ENCODE measurements at regions not wholly inside any gene's neighbourhood (a gene's known extent, or its start where the extent isn't known, plus 50 kb on each side); places are given as distances from the start of the nearest gene placed in this dataset.

- TF ChIP-seq CTCF (IDR thresholded peaks at IDR 0.05; ENCODE audit: low read depth, low read length) = no peak
- DNase-seq (ENCODE audit: low read depth, low spot score) = peak; percentile 33
- in situ Hi-C loops (cut with HindIII; ENCODE audit: low sequenced_read_pairs) = no loop called here
Observed at GRCh38 chr1:192713921-192714320, 78.0 kb downstream of the RGS13 start.

GRCh38 chr1:192724670-192725069 is 84.2 kb upstream of the RGS2 start:
- H3K4me3 ChIP-seq (ENCODE audit: low read depth, low read length) = no peak overlapping the region
- TF ChIP-seq CTCF (IDR thresholded peaks at IDR 0.05; ENCODE audit: low read depth, low read length) = no peak
- peak; percentile 72 for DNase-seq (ENCODE audit: low read depth, low spot score)
- in situ Hi-C loops (cut with HindIII; ENCODE audit: low sequenced_read_pairs) = no loop called here

More at GRCh38 chr1:192713921-192714320, 78.0 kb downstream of the RGS13 start:
- H3K4me3 ChIP-seq (ENCODE audit: low read depth, low read length) = no peak overlapping the region

GRCh38 chr1:192726820-192727504 is 81.9 kb upstream of the RGS2 start:
- DNase-seq (ENCODE audit: low read depth, low spot score) = no peak

GRCh38 chr1:192729500-192729899 is 79.3 kb upstream of the RGS2 start:
- in situ Hi-C loops (cut with HindIII; ENCODE audit: low sequenced_read_pairs) = no loop called here
- no peak for TF ChIP-seq CTCF (IDR thresholded peaks at IDR 0.05; ENCODE audit: low read depth, low read length)
- no peak for DNase-seq (ENCODE audit: low read depth, low spot score)
- H3K4me3 ChIP-seq (ENCODE audit: low read depth, low read length) = no peak overlapping the region

More at GRCh38 chr1:192726820-192727504, 81.9 kb upstream of the RGS2 start:
- in situ Hi-C loops (cut with HindIII; ENCODE audit: low sequenced_read_pairs) = no loop called here
- H3K4me3 ChIP-seq (ENCODE audit: low read depth, low read length) = no peak overlapping the region
- no peak for TF ChIP-seq CTCF (IDR thresholded peaks at IDR 0.05; ENCODE audit: low read depth, low read length)

- TF ChIP-seq CTCF (IDR thresholded peaks at IDR 0.05; ENCODE audit: low read depth, low read length) = no peak
- in situ Hi-C loops (cut with HindIII; ENCODE audit: low sequenced_read_pairs) = no loop called here
- H3K4me3 ChIP-seq (ENCODE audit: low read depth, low read length) = no peak overlapping the region
- DNase-seq (ENCODE audit: low read depth, low spot score) = no peak
Observed at GRCh38 chr1:192730198-192730597, 78.6 kb upstream of the RGS2 start.

- H3K4me3 ChIP-seq (ENCODE audit: low read depth, low read length) = no peak overlapping the region
- in situ Hi-C loops (cut with HindIII; ENCODE audit: low sequenced_read_pairs) = no loop called here
- no peak for TF ChIP-seq CTCF (IDR thresholded peaks at IDR 0.05; ENCODE audit: low read depth, low read length)
- DNase-seq (ENCODE audit: low read depth, low spot score) = no peak
Observed at GRCh38 chr1:192732787-192733186, 76.1 kb upstream of the RGS2 start.

Measured in astrocyte of the spinal cord (primary cell).